Activated CD4-positive, alpha-beta T cell treated with anti-CD3 and anti-CD28 coated beads, Interleukin-2, Interleukin-6, amounts not matched to agents 100 ng/mL and 50 ng/mL, durations not matched to agents 16 hours and 8 hours (primary cell): ENCODE measurements at regions not wholly inside any gene's neighbourhood (a gene's known extent, or its start where the extent isn't known, plus 50 kb on each side); places are given as distances from the start of the nearest gene placed in this dataset.

ENCODE experiments used
- DNase-seq: peaks from one replicate; pipeline ENCODE4 v3.0.0-alpha.2; 2020

- DNase-seq = peak; percentile 65
Measured at GRCh38 chr14:98223710-98224109, 1048.3 kb downstream of the BCL11B start.

- DNase-seq = no peak
Measured at GRCh38 chr14:98226411-98226810, 1045.6 kb downstream of the BCL11B start.

- DNase-seq = peak; percentile 89
Measured at GRCh38 chr14:98227000-98227726, 1044.8 kb downstream of the BCL11B start.

- DNase-seq = peak; percentile 14
Measured at GRCh38 chr14:98227727-98228111, 1044.3 kb downstream of the BCL11B start.

GRCh38 chr14:98229656-98230366 is 1042.2 kb downstream of the BCL11B start:
- DNase-seq = no peak

GRCh38 chr14:98230411-98230810 is 1041.6 kb downstream of the BCL11B start:
- no peak for DNase-seq

GRCh38 chr14:98231210-98231609 is 1040.8 kb downstream of the BCL11B start:
- no peak for DNase-seq

- DNase-seq = no peak
Measured at GRCh38 chr14:98233656-98234055, 1038.3 kb downstream of the BCL11B start.

GRCh38 chr14:98234208-98234607 is 1037.8 kb downstream of the BCL11B start:
- DNase-seq = peak; percentile 84

GRCh38 chr14:98236314-98236713 is 1035.7 kb downstream of the BCL11B start:
- no peak for DNase-seq

GRCh38 chr14:98237939-98238338 is 1034.1 kb downstream of the BCL11B start:
- no peak for DNase-seq

GRCh38 chr14:98240376-98240775 is 1031.6 kb downstream of the BCL11B start:
- DNase-seq = no peak

GRCh38 chr14:98242903-98243302 is 1029.1 kb downstream of the BCL11B start:
- no peak for DNase-seq

- DNase-seq = no peak
Measured at GRCh38 chr14:98243332-98243731, 1028.7 kb downstream of the BCL11B start.

GRCh38 chr14:98244162-98244948 is 1027.6 kb downstream of the BCL11B start:
- DNase-seq = no peak

- DNase-seq = no peak
Measured at GRCh38 chr14:98244966-98245569, 1026.9 kb downstream of the BCL11B start.

- DNase-seq = no peak
Measured at GRCh38 chr14:98249057-98249456, 1022.9 kb downstream of the BCL11B start.

- DNase-seq = no peak
Measured at GRCh38 chr14:98249476-98249875, 1022.5 kb downstream of the BCL11B start.

- no peak for DNase-seq
Measured at GRCh38 chr14:98252820-98253219, 1019.2 kb downstream of the BCL11B start.

- DNase-seq = no peak
Measured at GRCh38 chr14:98259881-98260280, 1012.1 kb downstream of the BCL11B start.

- DNase-seq = no peak
Measured at GRCh38 chr14:98262566-98262965, 1009.4 kb downstream of the BCL11B start.

GRCh38 chr14:98269533-98269932 is 1002.5 kb downstream of the BCL11B start:
- DNase-seq = no peak

GRCh38 chr14:98270201-98270600 is 1001.8 kb downstream of the BCL11B start:
- DNase-seq = no peak
